Right ventricle myocardium superior (tissue), 1 donor: ENCODE measurements at regions not wholly inside any gene's neighbourhood (a gene's known extent, or its start where the extent isn't known, plus 50 kb on each side); places are given as distances from the start of the nearest gene placed in this dataset.

Experiments
- ATAC-seq: fragments of 200-7000 bp; cut with Tn5 transposase; one replicate; pipeline ENCODE4 v1.9.1; 2020; ENCODE audit warnings: mild to moderate bottlenecking; ENCODE audit not compliant: poor library complexity
- DNase-seq: peaks from one replicate; pipeline ENCODE4 v3.0.0-alpha.2; 2020
- intact Hi-C: fragments of 100-400 bp; cut with DNase I; formaldehyde crosslinking; loops from one replicate; pipeline ENCODE4 v1.11.2; 2022
- donor health status: DM: no; HTN: yes; CAD: no; lungs with severe emphysema.

DNA sequence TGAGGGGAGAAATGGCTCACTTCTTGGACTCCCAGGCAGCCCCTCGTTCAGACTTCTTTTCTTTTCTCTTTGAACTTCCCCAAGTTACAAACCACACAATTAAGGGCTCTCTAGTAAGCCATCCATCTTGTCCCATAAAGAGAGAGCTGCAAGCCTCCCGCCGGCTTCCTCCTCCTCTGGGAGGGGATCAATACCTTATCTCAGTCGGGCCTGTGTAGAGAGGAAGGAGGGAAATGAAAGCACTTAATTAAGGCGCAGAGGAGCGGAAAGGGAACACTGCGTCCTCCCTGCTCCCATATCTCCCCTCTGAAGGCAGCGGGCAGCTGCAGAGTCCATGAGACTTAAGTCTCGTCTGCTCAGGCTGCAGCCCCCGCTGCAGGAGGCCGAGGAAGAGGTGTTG lies 112.6 kb upstream of the CSF3R start:
- intact Hi-C loops, result no loop called here
- ATAC-seq, result no peak
- no peak for DNase-seq

GRCh38 chr1:36594023-36594422 lies 111.3 kb upstream of the CSF3R start:
- ATAC-seq (no peak), DNase-seq (no peak)
- intact Hi-C loops, result no loop called here

DNA sequence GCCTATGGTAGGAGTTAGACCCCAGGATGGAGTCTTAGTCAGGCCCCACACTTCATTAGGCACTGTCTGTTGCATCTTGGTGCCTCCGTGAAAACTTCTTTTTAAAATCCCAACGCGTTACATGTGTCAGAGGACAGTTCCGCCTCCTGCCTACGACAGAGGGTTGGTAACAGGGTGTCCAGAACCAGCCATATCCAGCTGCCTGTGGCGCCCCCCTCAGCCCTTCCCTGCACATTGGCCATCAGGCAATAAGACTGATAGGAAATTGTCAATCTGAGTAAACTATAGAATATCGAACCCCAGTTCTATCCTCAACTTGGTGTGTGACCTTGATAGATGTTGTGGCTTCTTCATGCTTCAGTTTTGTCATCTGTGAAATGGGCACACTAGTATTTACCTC lies 108.6 kb upstream of the CSF3R start:
- ATAC-seq (no peak), DNase-seq (no peak)
- intact Hi-C loops, result no loop called here

DNA sequence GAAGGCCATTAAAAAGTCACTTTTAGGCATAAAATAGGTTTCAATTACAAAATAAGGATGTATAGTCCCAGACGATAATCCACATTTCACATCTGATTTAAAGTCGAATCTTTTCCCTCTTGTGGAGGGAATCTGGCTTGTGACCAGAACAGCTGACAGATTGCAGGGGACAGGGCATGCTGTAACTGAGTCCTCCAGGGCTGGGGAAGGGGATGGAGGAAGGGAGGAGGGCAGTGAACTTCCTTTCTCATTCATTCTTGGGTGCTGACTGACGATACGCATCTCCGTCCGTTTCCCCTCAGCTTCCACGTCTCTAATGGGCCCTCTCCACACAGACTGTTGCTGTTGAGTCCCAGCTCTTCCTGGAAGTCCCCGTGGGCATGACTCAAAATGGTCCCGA lies 108.1 kb upstream of the CSF3R start:
- ATAC-seq (no peak), DNase-seq (no peak)
- intact Hi-C loops, result no loop called here

GRCh38 chr1:36590264-36590663 lies 107.6 kb upstream of the CSF3R start:
- intact Hi-C loops, result no loop called here
- no peak for ATAC-seq

DNA sequence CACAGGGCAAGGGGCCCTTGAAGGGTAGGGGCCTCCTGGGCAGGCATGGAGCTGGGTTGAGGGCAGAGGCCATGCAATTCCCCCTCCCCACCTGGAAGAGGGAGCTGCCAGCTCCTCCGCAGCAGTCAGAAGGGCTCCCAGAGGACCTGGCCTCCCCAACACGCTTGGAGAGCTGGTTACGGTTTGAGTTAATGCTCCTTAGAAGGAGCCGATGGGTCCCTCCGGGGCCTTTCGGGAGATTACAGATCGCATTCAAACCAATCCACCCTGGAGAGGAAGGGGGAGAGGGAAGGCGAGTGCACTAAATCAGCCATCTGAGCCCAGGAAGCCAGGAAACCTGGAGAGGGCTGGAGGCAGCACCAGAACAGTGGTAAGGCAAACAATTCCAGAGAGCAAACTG lies 106.3 kb upstream of the CSF3R start:
- intact Hi-C loops, result no loop called here
- ATAC-seq (no peak), DNase-seq (no peak)

More at GRCh38 chr1:36590264-36590663, 107.6 kb upstream of the CSF3R start:
- no peak for DNase-seq

DNA sequence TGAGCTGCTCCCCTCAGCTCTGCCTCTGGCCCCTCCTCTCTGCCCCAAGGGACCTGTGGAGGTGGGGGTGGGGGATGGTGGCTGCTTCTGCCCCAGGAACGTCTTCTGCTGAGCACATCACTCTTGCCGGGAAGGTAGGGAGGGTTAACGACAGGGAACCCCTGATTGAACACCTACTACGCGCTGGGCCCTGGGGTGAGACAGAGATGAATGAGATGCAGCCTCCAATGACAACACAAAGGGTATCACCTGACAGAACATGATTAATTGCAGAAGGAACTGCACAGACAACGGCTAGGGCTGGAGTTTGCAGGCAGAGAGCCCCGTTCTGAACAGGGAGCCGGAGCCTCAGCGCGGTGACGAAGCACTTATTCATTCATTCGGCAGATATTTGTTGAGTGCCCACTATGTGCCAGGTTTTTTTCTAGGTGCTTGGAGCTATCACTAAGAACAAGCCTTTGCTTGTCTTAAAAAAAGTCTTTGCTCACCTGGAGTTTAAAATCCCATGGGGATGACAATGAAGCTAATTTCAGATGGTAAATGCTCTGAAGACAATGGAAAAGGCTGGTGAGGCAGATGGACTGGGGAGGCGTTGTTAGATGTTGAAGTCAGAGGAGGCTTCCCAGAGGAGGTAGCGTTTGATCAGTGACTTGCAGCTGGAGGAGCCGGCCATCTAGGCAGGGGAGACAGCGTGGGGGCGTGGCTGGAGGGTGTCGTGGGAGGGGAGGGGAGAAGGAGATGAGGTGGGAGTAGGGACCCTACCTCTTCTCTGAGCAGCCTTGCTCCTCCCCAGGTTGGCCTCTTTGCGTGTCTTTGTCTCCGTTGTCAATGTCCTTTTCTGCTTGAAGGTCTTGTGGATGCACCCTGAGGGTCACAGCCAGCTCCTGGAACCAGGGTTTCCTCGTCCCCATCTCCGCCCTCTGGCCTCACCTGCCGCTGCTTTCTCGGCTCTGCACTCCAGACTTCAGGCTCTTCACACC lies 103.1 kb upstream of the CSF3R start:
- DNase-seq, result no peak
- intact Hi-C loops, result no loop called here
- ATAC-seq, result no peak

GRCh38 chr1:36584874-36585453 lies 102.3 kb upstream of the CSF3R start:
- ATAC-seq (no peak), DNase-seq (no peak)
- intact Hi-C loops, result no loop called here

DNA sequence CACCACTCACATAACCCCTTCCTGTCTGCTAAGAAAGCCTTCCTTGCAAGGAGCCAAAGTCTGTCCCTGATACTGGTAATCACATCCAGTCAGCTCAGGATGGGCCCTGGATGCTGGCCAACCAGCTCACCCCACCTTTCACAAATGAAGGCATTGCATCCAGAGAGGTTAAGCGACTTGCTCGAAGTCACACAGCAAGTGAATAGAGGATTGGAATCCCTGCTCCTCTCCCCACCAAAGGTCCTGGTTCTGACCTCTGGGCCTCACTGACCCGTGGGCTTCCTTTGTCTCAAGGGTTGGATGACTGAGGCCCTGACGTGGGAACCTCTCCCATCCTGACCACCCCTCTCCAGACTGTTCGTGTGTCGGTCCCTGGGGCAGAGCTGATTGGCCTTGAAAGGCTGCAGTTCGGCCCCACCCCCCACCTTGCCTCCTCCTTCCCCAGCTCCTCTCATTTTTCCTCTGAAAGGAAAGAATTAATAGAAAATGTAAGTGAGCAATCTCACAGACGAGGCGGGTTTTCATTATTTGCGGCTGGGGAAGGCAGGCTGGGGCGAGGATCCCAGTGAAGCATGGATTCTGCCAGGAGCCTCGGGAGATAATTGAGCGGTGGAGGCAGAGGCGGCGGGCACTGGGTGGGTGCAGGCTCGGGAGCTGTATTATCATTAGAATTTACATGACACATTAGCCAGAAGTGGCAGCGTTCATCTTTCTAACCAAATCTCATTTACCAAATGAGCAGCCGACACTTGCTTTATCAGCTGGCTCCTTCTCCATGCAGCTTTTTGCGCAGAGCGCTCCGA lies 101.5 kb upstream of the CSF3R start:
- DNase-seq (no peak), ATAC-seq (no peak)
- intact Hi-C loops, result no loop called here

- ATAC-seq (no peak), DNase-seq (no peak)
- intact Hi-C loops, result no loop called here
These were observed 100.4 kb upstream of the CSF3R start for GRCh38 chr1:36583080-36583479.

DNA sequence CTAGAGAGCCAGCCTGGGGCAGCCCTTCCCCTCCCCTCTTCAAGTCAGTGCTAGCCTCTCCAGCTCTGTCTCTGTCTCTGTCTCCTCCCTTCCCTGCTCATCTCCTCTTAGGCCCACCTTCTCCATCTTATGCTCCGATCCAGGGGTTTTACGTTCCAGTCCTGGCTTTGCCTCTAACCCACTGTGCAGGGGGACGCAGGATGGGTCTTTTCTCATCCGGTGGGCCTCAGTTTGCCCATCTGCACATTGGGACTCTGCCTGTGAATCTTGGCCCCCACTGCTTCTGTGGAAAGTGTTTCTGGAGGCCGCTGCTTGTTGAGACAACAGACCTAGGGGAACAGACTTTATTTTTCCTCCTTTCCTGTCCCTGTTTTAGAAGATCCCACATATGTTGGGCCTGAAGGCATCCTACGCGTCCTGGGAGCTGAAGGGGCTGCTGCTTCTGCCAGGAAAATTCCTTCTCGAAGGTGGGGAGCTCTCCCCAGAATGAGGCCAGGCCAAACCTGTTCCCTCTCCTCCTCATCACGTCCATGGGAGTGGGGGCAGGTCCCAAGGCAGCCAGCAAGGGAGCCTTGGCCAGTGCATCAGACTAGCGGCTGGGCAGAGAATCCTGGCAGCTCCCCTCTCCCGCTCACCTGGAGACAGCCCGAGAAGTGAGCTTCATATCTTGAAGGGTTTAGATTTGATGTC lies 99.5 kb upstream of the CSF3R start:
- intact Hi-C loops, result no loop called here
- ATAC-seq (no peak), DNase-seq (no peak)

DNA sequence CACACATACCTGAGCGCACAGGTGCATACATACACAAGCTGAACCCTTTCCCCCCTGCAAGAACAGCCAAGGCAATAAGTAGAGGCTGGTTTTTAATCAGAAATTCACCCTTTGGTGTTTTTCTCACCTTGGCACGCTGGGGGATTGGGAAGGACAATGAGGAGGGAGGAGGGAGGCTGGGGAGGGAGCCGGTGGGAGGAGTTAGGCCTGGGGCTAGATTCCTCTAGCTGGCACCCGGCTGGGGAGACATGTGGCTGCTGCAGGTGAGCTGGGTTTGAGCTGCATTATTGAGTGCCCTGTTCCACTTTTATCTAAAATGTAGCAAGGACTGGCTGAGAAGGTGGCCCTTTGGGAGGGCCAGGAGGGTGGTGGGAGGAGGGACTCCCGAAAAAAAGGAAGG lies 97.8 kb upstream of the CSF3R start:
- DNase-seq (no peak), ATAC-seq (no peak)
- intact Hi-C loops, result no loop called here

DNA sequence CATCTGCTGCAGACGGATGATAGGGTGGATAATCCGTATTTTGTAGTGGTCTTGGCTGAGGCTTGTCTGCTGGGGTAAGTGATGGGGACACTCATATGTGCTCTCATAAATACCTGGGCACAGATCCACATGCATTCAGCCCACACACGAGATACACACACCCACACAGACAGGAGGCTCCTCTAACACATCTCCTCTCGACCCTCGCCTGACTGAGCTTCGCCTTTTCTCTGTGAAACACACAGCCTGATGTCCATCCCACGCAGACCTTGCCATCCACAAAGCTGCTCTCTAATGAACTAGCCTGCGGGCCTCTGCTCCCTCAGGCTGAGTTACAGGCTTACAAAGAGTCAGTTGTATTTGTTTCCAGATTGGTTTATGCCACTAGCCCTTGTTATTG lies 96.3 kb upstream of the CSF3R start:
- no peak for DNase-seq
- intact Hi-C loops, result loop anchor here (10.0 kb wide), 1 partner anchor 456 kb away; the partner anchor contains the start of gene GRIK3
- ATAC-seq, result no peak

DNA sequence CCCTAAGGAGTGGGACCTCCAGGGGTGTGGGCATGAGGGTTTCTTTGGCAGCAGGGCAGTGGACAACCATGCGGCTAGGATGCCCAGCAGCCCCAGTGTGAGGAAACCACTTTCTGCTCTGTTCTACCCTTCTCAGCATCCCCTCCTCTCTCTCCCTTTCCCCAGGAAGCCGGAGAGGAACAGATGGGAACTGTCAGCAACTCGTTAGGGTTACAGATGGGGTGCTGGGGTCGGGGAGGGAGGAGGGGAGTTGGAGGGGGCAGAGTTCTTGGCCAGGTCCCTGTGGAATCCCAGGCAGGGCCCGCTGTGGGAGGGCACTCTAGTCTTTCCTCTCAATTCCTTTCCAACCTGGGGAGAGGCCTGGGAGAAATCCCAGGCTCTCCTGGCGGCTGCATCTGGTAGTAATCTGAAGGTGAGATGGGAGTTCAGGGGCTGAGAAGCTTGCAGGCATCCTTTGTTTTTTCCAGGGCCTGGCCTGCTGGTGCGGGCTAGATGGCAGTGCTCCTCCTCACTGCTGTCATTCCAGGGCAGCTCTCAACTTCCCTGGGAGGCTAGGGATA lies 93.9 kb upstream of the CSF3R start:
- ATAC-seq, result no peak
- DNase-seq, result no peak
- intact Hi-C loops, result loop anchor here (10.0 kb wide), 1 partner anchor 458 kb away; the partner anchor contains the start of gene GRIK3

- DNase-seq (peak; percentile 60), ATAC-seq (peak; percentile 81)
- intact Hi-C loops, result loop anchor here (10.0 kb wide), 1 partner anchor 459 kb away; the partner anchor contains the start of gene GRIK3
These were observed 93.4 kb upstream of the CSF3R start for GRCh38 chr1:36576118-36576517.

GRCh38 chr1:36573445-36573844 lies 90.7 kb upstream of the CSF3R start:
- ATAC-seq, result no peak
- DNase-seq, result no peak
- intact Hi-C loops, result loop anchor here (10.0 kb wide), 1 partner anchor 461 kb away; the partner anchor contains the start of gene GRIK3

- ATAC-seq (no peak), DNase-seq (no peak)
- intact Hi-C loops, result loop anchor here (10.0 kb wide), 1 partner anchor 462 kb away; the partner anchor contains the start of gene GRIK3
These were observed 90.2 kb upstream of the CSF3R start for GRCh38 chr1:36572906-36573305.

GRCh38 chr1:36572142-36572715 lies 89.5 kb upstream of the CSF3R start:
- intact Hi-C loops, result loop anchor here (10.0 kb wide), 1 partner anchor 463 kb away; the partner anchor contains the start of gene GRIK3
- DNase-seq (no peak), ATAC-seq (no peak)
